HCT116 (cell line): ENCODE measurements at regions not wholly inside any gene's neighbourhood (a gene's known extent, or its start where the extent isn't known, plus 50 kb on each side); places are given as distances from the start of the nearest gene placed in this dataset.

ENCODE experiments used
- ATAC-seq: fragments of 200-7000 bp; cut with Tn5 transposase; 2 replicates; pipeline ENCODE4 v1.9.1; 2020; ENCODE audit warnings: mild to moderate bottlenecking, moderate library complexity
- BruUV-seq: library from RNA; stranded (reverse); fragments of 400-500 nt; replicated peaks from 2 replicates; lab custom pipeline; 2021; lab: Mats Ljungman, UMichigan
- CTCF ChIA-PET: fragments of 300-600 bp; sonication (Branson Sonifier 250); formaldehyde crosslinking; loops from one replicate; lab custom pipeline; 2021; ENCODE audit warnings: antibody characterized with exemption; lab: Charles Lee
- POLR2A ChIA-PET: fragments of 300-600, 350-600 bp; sonication (Branson Sonifier 250); formaldehyde crosslinking; loops from one replicate; lab custom pipeline; 2021; ENCODE audit warnings: antibody characterized with exemption; lab: Charles Lee
- RAD21 ChIA-PET, 2 experiments: fragments of 300-600 bp; sonication (Branson Sonifier 250); formaldehyde crosslinking; loops; one replicate each; lab custom pipeline; 2023; ENCODE audit warnings: low total read pairs in 2 of 2; ENCODE audit not compliant: uncharacterized antibody in 2 of 2, unreplicated experiment in 2 of 2, low non-redundant PET in 1 of 2; lab: Charles Lee
- DNase-seq: peaks from one replicate; pipeline ENCODE4 v3.0.0-alpha.2; 2010; ENCODE audit warnings: low read depth, low spot score
- H2AFZ ChIP-seq: fragments of 200-600 bp; shearing (Covaris generic), sonication (generic); 2 replicates; pipeline ENCODE4 v1.6.1; 2017; ENCODE audit warnings: low read depth, mixed run types, mixed read lengths, antibody characterized with exemption, low read length; ENCODE audit not compliant: poor library complexity, severe bottlenecking
- H3K27ac ChIP-seq: 2 replicates; pipeline ENCODE4 v1.5.1; 2012; ENCODE audit warnings: low read depth, low read length
- H3K27me3 ChIP-seq: fragments of 200-600 bp; sonication (generic); 2 replicates; pipeline ENCODE4 v1.6.1; 2016; ENCODE audit warnings: mixed run types, low read length, mixed read lengths; ENCODE audit not compliant: insufficient read depth
- H3K36me3 ChIP-seq, 2 experiments: fragments of 200-500 bp in 1 of 2; fragments of 200-600 bp in 1 of 2; sonication (Bioruptor generic) in 1 of 2; sonication (generic) in 1 of 2; 2 replicates each; pipeline versions ENCODE4 v1.5.1 to v1.6.1; 2014 to 2016; ENCODE audit warnings: low read length in 2 of 2, inconsistent platforms in 1 of 2, mixed read lengths in 1 of 2, mixed run types in 1 of 2; ENCODE audit not compliant: insufficient read depth in 2 of 2, control insufficient read depth in 1 of 2
- H3K4me1 ChIP-seq, 2 experiments: fragments of 200-600 bp in 1 of 2; sonication (generic) in 1 of 2; 2 replicates each; pipeline versions ENCODE4 v1.5.1 to v1.6.1; 2012 to 2017; ENCODE audit warnings: low read length in 2 of 2, inconsistent platforms in 1 of 2, mild to moderate bottlenecking in 1 of 2, mixed read lengths in 1 of 2, mixed run types in 1 of 2, moderate library complexity in 1 of 2; ENCODE audit not compliant: insufficient read depth in 2 of 2, control insufficient read depth in 1 of 2
- H3K4me2 ChIP-seq: fragments of 200-600 bp; sonication (generic); 2 replicates; pipeline ENCODE4 v1.6.1; 2017; ENCODE audit warnings: mixed run types, low read length, mixed read lengths
- H3K4me3 ChIP-seq, 2 experiments: fragments of 200-600 bp in 1 of 2; sonication (generic) in 1 of 2; replicated peaks in 1 of 2; 2 replicates each; pipeline ENCODE4 v1.5.1; 2011 to 2016; ENCODE audit warnings: low read length in 2 of 2, control low read depth in 1 of 2, low read depth in 1 of 2, mild to moderate bottlenecking in 1 of 2, mixed read lengths in 1 of 2, mixed run types in 1 of 2
- H3K79me2 ChIP-seq: fragments of 200-600 bp; sonication (generic); 2 replicates; pipeline ENCODE4 v1.6.1; 2017; ENCODE audit warnings: mild to moderate bottlenecking, mixed run types, low read length, moderate library complexity, mixed read lengths; ENCODE audit not compliant: insufficient read depth
- H3K9ac ChIP-seq: fragments of 200-600 bp; sonication (generic); 2 replicates; pipeline ENCODE4 v1.6.1; 2016; ENCODE audit warnings: low read length, mixed read lengths
- H3K9me2 ChIP-seq: fragments of 200-600 bp; sonication (generic), shearing (Covaris generic); 2 replicates; pipeline ENCODE4 v1.6.1; 2017; ENCODE audit warnings: mixed run types, mild to moderate bottlenecking, moderate library complexity; ENCODE audit not compliant: insufficient read depth
- H3K9me3 ChIP-seq, 2 experiments: fragments of 200-500 bp in 1 of 2; fragments of 200-600 bp in 1 of 2; sonication (Bioruptor generic) in 1 of 2; sonication (generic) in 1 of 2; 2 replicates each; pipeline ENCODE4 v1.6.1; 2014 to 2017; ENCODE audit warnings: low read length in 2 of 2, mixed read lengths in 2 of 2, inconsistent platforms in 1 of 2, low read depth in 1 of 2, mild to moderate bottlenecking in 1 of 2, mixed run types in 1 of 2, moderate library complexity in 1 of 2; ENCODE audit not compliant: control insufficient read depth in 1 of 2, insufficient read depth in 1 of 2
- H4K20me1 ChIP-seq: fragments of 200-600 bp; sonication (generic), shearing (Covaris generic); 2 replicates; pipeline ENCODE4 v1.6.1; 2017; ENCODE audit warnings: mixed run types, mild to moderate bottlenecking, moderate library complexity; ENCODE audit not compliant: insufficient read depth
- CEBPB ChIP-seq: IDR thresholded peaks from 2 replicates; pipeline ENCODE4 v1.6.1; 2012; ENCODE audit warnings: low read depth
- EGR1 ChIP-seq: IDR thresholded peaks from 2 replicates; pipeline ENCODE4 v1.6.1; 2012; ENCODE audit warnings: low read depth
- ELF1 ChIP-seq: IDR thresholded peaks from 2 replicates; pipeline ENCODE4 v1.6.1; 2012; ENCODE audit warnings: low read depth, borderline replicate concordance
- EZH2 ChIP-seq: fragments of 200-600 bp; sonication (generic); IDR thresholded peaks from 2 replicates; pipeline ENCODE4 v1.6.1; 2017; ENCODE audit warnings: antibody characterized with exemption, mixed run types
- EZH2phosphoT487 ChIP-seq: fragments of 200-600 bp; IDR thresholded peaks from 2 replicates; pipeline ENCODE4 v1.6.1; 2018; ENCODE audit warnings: antibody characterized with exemption, borderline replicate concordance
- JUND ChIP-seq: IDR thresholded peaks from 2 replicates; pipeline ENCODE4 v1.6.1; 2012
- MAX ChIP-seq: IDR thresholded peaks from 2 replicates; pipeline ENCODE4 v1.6.1; 2012
- POLR2A ChIP-seq: IDR thresholded peaks from 2 replicates; pipeline ENCODE4 v1.7.0; 2011; ENCODE audit warnings: borderline replicate concordance; ENCODE audit not compliant: insufficient read depth, insufficient read length; ENCODE audit errors: extremely low read depth
- POLR2AphosphoS5 ChIP-seq: IDR thresholded peaks from 2 replicates; pipeline ENCODE4 v1.6.1; 2011; ENCODE audit warnings: mild to moderate bottlenecking, low read depth, low read length, moderate library complexity
- RAD21 ChIP-seq: IDR thresholded peaks from 2 replicates; pipeline ENCODE4 v1.6.1; 2012; ENCODE audit warnings: low read depth, mild to moderate bottlenecking
- TCF7L2 ChIP-seq: IDR thresholded peaks from 2 replicates; pipeline ENCODE4 v1.7.0; 2011; ENCODE audit warnings: borderline replicate concordance, inconsistent platforms; ENCODE audit not compliant: insufficient read depth, insufficient read length; ENCODE audit errors: extremely low read depth
- YY1 ChIP-seq: IDR thresholded peaks from 2 replicates; pipeline ENCODE4 v1.6.1; 2011; ENCODE audit warnings: low read length, low read depth, moderate library complexity, mild to moderate bottlenecking; ENCODE audit not compliant: insufficient replicate concordance; ENCODE audit errors: extremely low read depth
- intact Hi-C: fragments of 100-400 bp; cut with micrococcal nuclease; formaldehyde crosslinking; loops from 2 replicates; pipeline ENCODE4 v1.10.0; 2022
- TF ChIP-seq, protein P1 (sequence below), 3 experiments: fragments of 200-600 bp in 1 of 3; sonication (generic) in 1 of 3; IDR thresholded peaks in 2 of 3; conservative IDR thresholded peaks in 1 of 3; 2 replicates each; pipeline ENCODE4 v1.5.1; 2012 to 2017; ENCODE audit warnings: low read depth in 2 of 3, low read length in 2 of 3, antibody characterized with exemption in 1 of 3, borderline replicate concordance in 1 of 3, control low read depth in 1 of 3, mild to moderate bottlenecking in 1 of 3, mixed read lengths in 1 of 3, mixed run types in 1 of 3, moderate library complexity in 1 of 3; ENCODE audit not compliant: insufficient read depth in 1 of 3
- TF ChIP-seq, protein P2 (sequence below): IDR thresholded peaks from 2 replicates; pipeline ENCODE4 v1.6.1; 2012; ENCODE audit warnings: low read depth

DNA sequence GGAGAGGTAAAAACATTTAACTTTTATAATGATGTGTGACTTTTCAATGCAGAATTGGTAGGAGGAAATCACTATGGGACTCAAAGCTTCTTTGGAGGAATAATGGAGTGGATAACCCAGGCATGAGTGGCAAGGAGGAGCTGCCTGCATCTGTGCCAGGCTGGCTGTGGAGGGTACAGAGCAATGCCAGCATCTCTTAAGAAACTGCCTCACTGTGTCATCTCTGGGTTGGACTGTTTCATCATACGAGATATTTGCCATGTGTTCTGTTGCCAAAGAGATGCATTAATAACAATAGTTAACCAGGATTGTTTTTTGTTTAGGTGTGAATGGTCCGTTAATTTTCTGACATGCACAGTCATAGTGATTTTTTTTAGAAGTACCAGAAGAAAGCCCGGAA lies 183.7 kb upstream of the NTF3 start:
- no peak for ATAC-seq
- TF ChIP-seq, protein P1, sequence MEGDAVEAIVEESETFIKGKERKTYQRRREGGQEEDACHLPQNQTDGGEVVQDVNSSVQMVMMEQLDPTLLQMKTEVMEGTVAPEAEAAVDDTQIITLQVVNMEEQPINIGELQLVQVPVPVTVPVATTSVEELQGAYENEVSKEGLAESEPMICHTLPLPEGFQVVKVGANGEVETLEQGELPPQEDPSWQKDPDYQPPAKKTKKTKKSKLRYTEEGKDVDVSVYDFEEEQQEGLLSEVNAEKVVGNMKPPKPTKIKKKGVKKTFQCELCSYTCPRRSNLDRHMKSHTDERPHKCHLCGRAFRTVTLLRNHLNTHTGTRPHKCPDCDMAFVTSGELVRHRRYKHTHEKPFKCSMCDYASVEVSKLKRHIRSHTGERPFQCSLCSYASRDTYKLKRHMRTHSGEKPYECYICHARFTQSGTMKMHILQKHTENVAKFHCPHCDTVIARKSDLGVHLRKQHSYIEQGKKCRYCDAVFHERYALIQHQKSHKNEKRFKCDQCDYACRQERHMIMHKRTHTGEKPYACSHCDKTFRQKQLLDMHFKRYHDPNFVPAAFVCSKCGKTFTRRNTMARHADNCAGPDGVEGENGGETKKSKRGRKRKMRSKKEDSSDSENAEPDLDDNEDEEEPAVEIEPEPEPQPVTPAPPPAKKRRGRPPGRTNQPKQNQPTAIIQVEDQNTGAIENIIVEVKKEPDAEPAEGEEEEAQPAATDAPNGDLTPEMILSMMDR (IDR thresholded peaks at IDR 0.05 in 2 of 3, conservative IDR thresholded peaks at IDR 0.05 in 1 of 3; ENCODE audit: borderline replicate concordance in 1 of 3, insufficient read depth in 1 of 3, low read depth in 2 of 3, low read length in 2 of 3) = no peak
- no peak for TF ChIP-seq TCF7L2
- TF ChIP-seq EGR1 = no peak
- TF ChIP-seq MAX = no peak
- no peak for TF ChIP-seq JUND
- no peak for TF ChIP-seq POLR2AphosphoS5
- TF ChIP-seq POLR2A = no peak
- TF ChIP-seq EZH2 = no peak
- no peak for TF ChIP-seq RAD21
- TF ChIP-seq, protein P2, sequence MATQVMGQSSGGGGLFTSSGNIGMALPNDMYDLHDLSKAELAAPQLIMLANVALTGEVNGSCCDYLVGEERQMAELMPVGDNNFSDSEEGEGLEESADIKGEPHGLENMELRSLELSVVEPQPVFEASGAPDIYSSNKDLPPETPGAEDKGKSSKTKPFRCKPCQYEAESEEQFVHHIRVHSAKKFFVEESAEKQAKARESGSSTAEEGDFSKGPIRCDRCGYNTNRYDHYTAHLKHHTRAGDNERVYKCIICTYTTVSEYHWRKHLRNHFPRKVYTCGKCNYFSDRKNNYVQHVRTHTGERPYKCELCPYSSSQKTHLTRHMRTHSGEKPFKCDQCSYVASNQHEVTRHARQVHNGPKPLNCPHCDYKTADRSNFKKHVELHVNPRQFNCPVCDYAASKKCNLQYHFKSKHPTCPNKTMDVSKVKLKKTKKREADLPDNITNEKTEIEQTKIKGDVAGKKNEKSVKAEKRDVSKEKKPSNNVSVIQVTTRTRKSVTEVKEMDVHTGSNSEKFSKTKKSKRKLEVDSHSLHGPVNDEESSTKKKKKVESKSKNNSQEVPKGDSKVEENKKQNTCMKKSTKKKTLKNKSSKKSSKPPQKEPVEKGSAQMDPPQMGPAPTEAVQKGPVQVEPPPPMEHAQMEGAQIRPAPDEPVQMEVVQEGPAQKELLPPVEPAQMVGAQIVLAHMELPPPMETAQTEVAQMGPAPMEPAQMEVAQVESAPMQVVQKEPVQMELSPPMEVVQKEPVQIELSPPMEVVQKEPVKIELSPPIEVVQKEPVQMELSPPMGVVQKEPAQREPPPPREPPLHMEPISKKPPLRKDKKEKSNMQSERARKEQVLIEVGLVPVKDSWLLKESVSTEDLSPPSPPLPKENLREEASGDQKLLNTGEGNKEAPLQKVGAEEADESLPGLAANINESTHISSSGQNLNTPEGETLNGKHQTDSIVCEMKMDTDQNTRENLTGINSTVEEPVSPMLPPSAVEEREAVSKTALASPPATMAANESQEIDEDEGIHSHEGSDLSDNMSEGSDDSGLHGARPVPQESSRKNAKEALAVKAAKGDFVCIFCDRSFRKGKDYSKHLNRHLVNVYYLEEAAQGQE = no peak
- no peak for TF ChIP-seq CEBPB
- no peak for TF ChIP-seq YY1
- no peak for TF ChIP-seq ELF1
- TF ChIP-seq EZH2phosphoT487 = no peak
- TF ChIP-seq, all 23 proteins: peak for 0
- POLR2A ChIA-PET = no interaction called here
- Histone ChIP-seq H3K36me3 (no peaks in the 10 kb centered on the region), H3K27me3 (no peaks in the 10 kb centered on the region), H3K9ac (no peak overlapping the region), H3K9me2 (no peaks in the 10 kb centered on the region), H3K4me2 (no peak overlapping the region), H3K27ac (no peak overlapping the region), H3K79me2 (no peaks in the 10 kb centered on the region), H2AFZ (no peak overlapping the region), H3K4me1 (no peaks in the 10 kb centered on the region), H4K20me1 (no peaks in the 10 kb centered on the region), H3K4me3 (no peak overlapping the region), H3K9me3 (no peaks in the 10 kb centered on the region)
- no peak for DNase-seq
- no TSS peak for BruUV-seq
- intact Hi-C loops = no loop called here
- CTCF ChIA-PET = no interaction called here
- RAD21 ChIA-PET = no interaction called here
